A673 (cell line): ENCODE measurements at regions not wholly inside any gene's neighbourhood (a gene's known extent, or its start where the extent isn't known, plus 50 kb on each side); places are given as distances from the start of the nearest gene placed in this dataset.

Experiments used
- BruUV-seq: library from RNA; stranded (reverse); fragments of 400-500 nt; replicated peaks from 2 replicates; lab custom pipeline; 2021; lab: Mats Ljungman, UMichigan
- CTCF ChIA-PET: fragments of 300-600 bp; sonication (Branson Sonifier 250); formaldehyde crosslinking; loops from one replicate; lab custom pipeline; 2022; ENCODE audit warnings: antibody characterized with exemption; lab: Charles Lee
- POLR2A ChIA-PET: fragments of 300-600 bp; sonication (Branson Sonifier 250); formaldehyde crosslinking; loops from one replicate; lab custom pipeline; 2022; ENCODE audit warnings: antibody characterized with exemption; ENCODE audit not compliant: low non-redundant PET; lab: Charles Lee
- DNase-seq: peaks from one replicate; pipeline ENCODE4 v3.0.0-alpha.2; 2015; ENCODE audit warnings: low spot score
- H3K27ac ChIP-seq: fragments of 200-600 bp; sonication (generic); 2 replicates; pipeline ENCODE4 v1.5.1; 2016; ENCODE audit warnings: mixed run types, low read depth, mild to moderate bottlenecking, mixed read lengths, antibody characterized with exemption, low read length; ENCODE audit not compliant: poor library complexity, severe bottlenecking
- H3K27me3 ChIP-seq: fragments of 200-600 bp; sonication (generic); replicated peaks from 2 replicates; pipeline ENCODE4 v1.6.1; 2017; ENCODE audit warnings: mixed run types, low read depth, mild to moderate bottlenecking, mixed read lengths, antibody characterized with exemption, low read length; ENCODE audit not compliant: insufficient read depth, poor library complexity
- H3K36me3 ChIP-seq: fragments of 200-600 bp; sonication (generic); 2 replicates; pipeline ENCODE4 v1.6.1; 2016; ENCODE audit warnings: mixed run types, mild to moderate bottlenecking, mixed read lengths, antibody characterized with exemption, low read length; ENCODE audit not compliant: insufficient read depth, poor library complexity, severe bottlenecking
- H3K4me1 ChIP-seq: fragments of 200-600 bp; sonication (generic); 2 replicates; pipeline ENCODE4 v1.6.1; 2017; ENCODE audit warnings: mixed run types, mild to moderate bottlenecking, mixed read lengths, antibody characterized with exemption, low read length; ENCODE audit not compliant: insufficient read depth, poor library complexity, severe bottlenecking
- H3K4me3 ChIP-seq: fragments of 200-600 bp; sonication (generic); 2 replicates; pipeline ENCODE4 v1.5.1; 2016; ENCODE audit warnings: low read depth, mixed run types, mild to moderate bottlenecking, mixed read lengths, low read length; ENCODE audit not compliant: poor library complexity, severe bottlenecking
- H3K9me3 ChIP-seq: fragments of 200-600 bp; sonication (generic); 2 replicates; pipeline ENCODE4 v1.6.1; 2016; ENCODE audit warnings: mixed run types, low read depth, mild to moderate bottlenecking, mixed read lengths, antibody characterized with exemption, low read length; ENCODE audit not compliant: poor library complexity, severe bottlenecking
- EZH2 ChIP-seq: fragments of 200-600 bp; sonication (generic); IDR thresholded peaks from 2 replicates; pipeline ENCODE4 v1.6.1; 2017; ENCODE audit warnings: borderline replicate concordance, low read depth, mild to moderate bottlenecking, mixed read lengths, antibody characterized with exemption, low read length; ENCODE audit not compliant: poor library complexity, severe bottlenecking
- intact Hi-C: fragments of 100-400 bp; cut with micrococcal nuclease; formaldehyde crosslinking; loops from one replicate; pipeline ENCODE4 v1.10.0; 2022; ENCODE audit not compliant: unreplicated experiment
- TF ChIP-seq, protein P1 (sequence below): fragments of 300-800, 200-600 bp; sonication (generic); conservative IDR thresholded peaks from 2 replicates; pipeline ENCODE4 v1.5.1; 2017; ENCODE audit warnings: low read depth, mild to moderate bottlenecking, antibody characterized with exemption, low read length, moderate library complexity, mixed read lengths

DNA sequence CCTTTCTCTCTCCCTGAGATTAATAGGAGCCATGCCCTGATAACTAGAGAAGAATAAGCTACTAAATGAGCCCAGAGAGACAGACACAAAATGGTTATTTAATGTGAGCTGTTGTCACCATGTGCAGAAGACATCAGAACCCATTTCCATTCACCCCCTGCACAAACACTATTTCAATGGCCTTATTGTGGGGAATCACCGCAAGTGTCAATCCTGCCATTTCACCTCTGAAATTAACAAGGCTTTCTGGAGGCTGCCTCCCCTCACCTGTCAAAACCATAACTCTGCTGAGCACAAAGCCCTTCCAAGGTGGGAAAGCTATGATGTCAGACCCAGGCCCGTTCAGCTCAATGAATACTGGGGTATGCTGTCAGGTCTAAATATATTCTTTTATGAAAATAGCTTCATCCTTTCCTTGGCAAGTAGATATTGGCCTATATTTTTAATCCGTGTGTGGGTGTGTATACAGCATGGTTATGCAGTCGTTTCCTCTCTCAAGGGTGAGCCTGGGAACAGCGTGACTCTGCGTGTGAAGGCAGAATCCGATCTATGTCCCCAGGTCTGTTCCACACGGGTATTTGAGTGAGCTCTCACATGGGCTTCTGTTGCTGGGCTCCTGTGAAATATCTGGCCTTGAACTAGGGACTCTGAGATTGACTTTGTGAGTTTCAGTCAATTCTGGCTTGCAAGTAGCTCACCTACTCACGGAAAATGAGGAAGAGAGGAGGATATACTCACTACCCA lies 266.3 kb downstream of the FBXW7 start:
- no peaks in the 10 kb centered on the region for H3K27me3 ChIP-seq
- intact Hi-C loops, result no loop called here

DNA sequence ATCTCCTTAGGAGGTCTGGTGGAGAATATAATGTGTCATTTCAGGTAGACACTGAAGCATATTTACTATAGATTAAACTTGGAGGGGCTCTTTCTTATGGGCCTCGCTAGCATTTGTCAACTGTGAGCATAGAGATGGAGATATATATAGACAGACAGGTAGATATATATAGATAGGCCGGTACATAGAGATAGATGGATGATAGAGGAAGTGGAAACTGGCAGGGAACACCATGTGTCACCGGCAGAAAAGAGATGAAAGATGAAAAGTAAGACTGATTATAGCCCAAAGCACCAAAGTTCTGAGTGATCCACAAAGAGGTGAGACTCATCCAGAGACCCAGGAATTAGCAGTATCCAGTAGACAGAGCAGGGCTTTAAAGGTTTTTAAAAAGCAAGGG lies 268.1 kb downstream of the FBXW7 start:
- H3K27me3 ChIP-seq, result no peaks in the 10 kb centered on the region
- H3K4me1 ChIP-seq, result peaks cover 13% of the 10 kb centered on the region
- BruUV-seq, result no TSS peak
- ChIA-PET POLR2A (no interaction called here), CTCF (no interaction called here)
- TF ChIP-seq EZH2, result no peak
- TF ChIP-seq, protein P1, sequence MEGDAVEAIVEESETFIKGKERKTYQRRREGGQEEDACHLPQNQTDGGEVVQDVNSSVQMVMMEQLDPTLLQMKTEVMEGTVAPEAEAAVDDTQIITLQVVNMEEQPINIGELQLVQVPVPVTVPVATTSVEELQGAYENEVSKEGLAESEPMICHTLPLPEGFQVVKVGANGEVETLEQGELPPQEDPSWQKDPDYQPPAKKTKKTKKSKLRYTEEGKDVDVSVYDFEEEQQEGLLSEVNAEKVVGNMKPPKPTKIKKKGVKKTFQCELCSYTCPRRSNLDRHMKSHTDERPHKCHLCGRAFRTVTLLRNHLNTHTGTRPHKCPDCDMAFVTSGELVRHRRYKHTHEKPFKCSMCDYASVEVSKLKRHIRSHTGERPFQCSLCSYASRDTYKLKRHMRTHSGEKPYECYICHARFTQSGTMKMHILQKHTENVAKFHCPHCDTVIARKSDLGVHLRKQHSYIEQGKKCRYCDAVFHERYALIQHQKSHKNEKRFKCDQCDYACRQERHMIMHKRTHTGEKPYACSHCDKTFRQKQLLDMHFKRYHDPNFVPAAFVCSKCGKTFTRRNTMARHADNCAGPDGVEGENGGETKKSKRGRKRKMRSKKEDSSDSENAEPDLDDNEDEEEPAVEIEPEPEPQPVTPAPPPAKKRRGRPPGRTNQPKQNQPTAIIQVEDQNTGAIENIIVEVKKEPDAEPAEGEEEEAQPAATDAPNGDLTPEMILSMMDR, result no peak
- no peak overlapping the region for H3K27ac ChIP-seq
- intact Hi-C loops, result no loop called here
- no peaks in the 10 kb centered on the region for H3K9me3 ChIP-seq
- DNase-seq, result no peak
- no peaks in the 10 kb centered on the region for H3K36me3 ChIP-seq
- H3K4me3 ChIP-seq, result no peak overlapping the region

More for the DNA sequence above, 266.3 kb downstream of the FBXW7 start:
- Histone ChIP-seq H3K27ac (no peak overlapping the region), H3K36me3 (no peaks in the 10 kb centered on the region), H3K4me1 (peaks cover 9% of the 10 kb centered on the region), H3K4me3 (no peak overlapping the region), H3K9me3 (no peaks in the 10 kb centered on the region)
- ChIA-PET POLR2A (interaction anchor here (0.7 kb wide), 1 partner anchor 8 kb away, joined by 19 read pairs; no protein-coding TSS in a partner anchor), CTCF (no interaction called here)
- BruUV-seq, result no TSS peak
- TF ChIP-seq EZH2, result no peak
- TF ChIP-seq, protein P1, result no peak
- DNase-seq, result no peak

DNA sequence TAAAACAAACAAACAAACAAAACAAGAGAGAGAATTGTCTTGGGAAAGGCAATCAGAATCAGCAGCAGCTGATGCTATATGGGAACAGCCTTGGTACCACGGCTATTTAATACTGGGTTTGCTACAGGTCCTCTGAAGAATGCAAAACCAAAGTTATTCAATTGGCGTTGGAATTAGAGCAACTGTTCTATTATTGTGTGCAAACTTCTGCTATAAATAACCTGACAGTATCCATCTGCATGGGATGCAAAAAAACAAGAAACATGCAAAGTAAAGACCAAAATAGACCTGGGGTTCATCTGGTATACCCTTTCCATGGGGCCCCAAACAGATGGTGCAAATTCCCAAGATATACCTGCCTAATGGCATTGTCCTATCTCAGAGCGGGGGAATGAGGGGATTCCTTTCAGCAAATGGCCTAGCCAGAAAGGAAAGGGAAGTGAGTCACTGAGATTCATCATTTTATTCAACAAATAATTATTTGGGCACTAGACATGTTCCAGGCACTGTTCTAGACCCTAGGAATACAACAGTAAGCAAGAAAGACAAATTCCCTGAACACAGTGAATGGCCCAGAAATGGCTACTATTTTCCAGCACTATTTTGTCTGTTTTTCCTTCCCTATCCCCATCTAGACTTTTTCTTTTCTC lies 268.9 kb downstream of the FBXW7 start:
- H3K27me3 ChIP-seq, result no peaks in the 10 kb centered on the region
- TF ChIP-seq, protein P1, result no peak
- no peak for TF ChIP-seq EZH2
- H3K4me1 ChIP-seq, result peaks cover 13% of the 10 kb centered on the region
- H3K36me3 ChIP-seq, result no peaks in the 10 kb centered on the region
- H3K9me3 ChIP-seq, result no peaks in the 10 kb centered on the region
- intact Hi-C loops, result no loop called here
- ChIA-PET POLR2A (no interaction called here), CTCF (no interaction called here)
- no TSS peak for BruUV-seq
- no peak for DNase-seq
- no peak overlapping the region for H3K27ac ChIP-seq
- no peak overlapping the region for H3K4me3 ChIP-seq
